ENCODE measurements at regions not wholly inside any gene's neighbourhood (a gene's known extent, or its start where the extent isn't known, plus 50 kb on each side); places are given as distances from the start of the nearest gene placed in this dataset.
A peak's percentile ranks its signal among the peaks of the same experiment; 100 is the strongest.
"Not testable (repeated sequence)": the region's sequence is repeated elsewhere in the genome, so short reads cannot be mapped to it uniquely, and the experiment has no call there.

GRCh38 chr12:9455516-9455915 lies 152.2 kb downstream of the KLRB1 start:
- 14 to 49% methylated on average over 4 of the region's 4 CpGs for WGBS, 2 donors
- H3K4me1 ChIP-seq; H3K9me3 ChIP-seq; H3K27me3 ChIP-seq; intact Hi-C loops (cut with DNase I); H3K36me3 ChIP-seq; H3K4me3 ChIP-seq: not testable (repeated sequence)
- DNase-seq = peak; percentile 66
- H3K27ac ChIP-seq = peak overlapping the region in 1 of 4 donors; percentile 50
- peak in 1 of 4 donors; percentile 16 for TF ChIP-seq POLR2AphosphoS5 (IDR thresholded peaks at IDR 0.05)

- DNase-seq; H3K4me1 ChIP-seq; intact Hi-C loops (cut with DNase I); H3K4me3 ChIP-seq; H3K9me3 ChIP-seq; H3K36me3 ChIP-seq; H3K27ac ChIP-seq; H3K27me3 ChIP-seq: not testable (repeated sequence)
- 95 to 99% methylated on average over 2 of the region's 2 CpGs for WGBS, 2 donors
Observed at GRCh38 chr12:9454021-9454420, 153.7 kb downstream of the KLRB1 start.

GRCh38 chr12:9450127-9450567 lies 157.6 kb downstream of the KLRB1 start:
- H3K9me3 ChIP-seq; DNase-seq; intact Hi-C loops (cut with DNase I); H3K36me3 ChIP-seq; H3K27me3 ChIP-seq; H3K4me1 ChIP-seq; H3K27ac ChIP-seq: not testable (repeated sequence)
- 76 to 92% methylated on average over 20 of the region's 20 CpGs for WGBS, 2 donors
- H3K4me3 ChIP-seq = peak overlapping the region in 1 of 4 donors; percentile 37

- intact Hi-C loops (cut with DNase I) = not testable (repeated sequence)
- 79 to 89% methylated on average over 9 of the region's 9 CpGs for WGBS, 2 donors
Observed at GRCh38 chr12:9449657-9450126, 158.0 kb downstream of the KLRB1 start.

GRCh38 chr12:9449181-9449580 lies 158.5 kb downstream of the KLRB1 start:
- peak overlapping the region in 3 of 4 donors; percentile 44 to 65 (median 64) for H3K27ac ChIP-seq
- no peak for DNase-seq
- no peaks in the 10 kb centered on the region for H3K36me3 ChIP-seq
- TF ChIP-seq EP300 (IDR thresholded peaks at IDR 0.05) (no peak), POLR2A (IDR thresholded peaks at IDR 0.05) (no peak), POLR2AphosphoS5 (IDR thresholded peaks at IDR 0.05) (no peak), CTCF (IDR thresholded peaks at IDR 0.05) (no peak)
- intact Hi-C loops (cut with DNase I) = no loop called here
- WGBS, 2 donors = 51 to 79% methylated on average over 6 of the region's 6 CpGs
- no peaks in the 10 kb centered on the region for H3K27me3 ChIP-seq
- peak overlapping the region; percentile 29 to 60 (median 50) for H3K4me3 ChIP-seq
- H3K4me1 ChIP-seq = peaks cover 0 to 9% (median 6%) of the 10 kb centered on the region in 4 donors
- no peaks in the 10 kb centered on the region for H3K9me3 ChIP-seq

More at GRCh38 chr12:9449657-9450126, 158.0 kb downstream of the KLRB1 start:
- Histone ChIP-seq H3K27ac (peak overlapping the region in 3 of 4 donors; percentile 44 to 65 (median 64)), H3K4me3 (peak overlapping the region in 3 of 4 donors; percentile 29 to 60 (median 55))
- H3K36me3 ChIP-seq, DNase-seq, H3K9me3 ChIP-seq, H3K27me3 ChIP-seq, H3K4me1 ChIP-seq: not testable (repeated sequence)

GRCh38 chr12:9448648-9449047 lies 159.1 kb downstream of the KLRB1 start:
- WGBS, 2 donors = 8 to 49% methylated on average over 7 to 8 of the region's 10 CpGs
- H3K4me1 ChIP-seq; intact Hi-C loops (cut with DNase I); H3K9me3 ChIP-seq; DNase-seq; H3K36me3 ChIP-seq; H3K27me3 ChIP-seq: not testable (repeated sequence)
- Histone ChIP-seq H3K4me3 (peak overlapping the region; percentile 45 to 60 (median 55)), H3K27ac (peak overlapping the region in 3 of 4 donors; percentile 44 to 65 (median 64))

- H3K27me3 ChIP-seq; H3K9me3 ChIP-seq; H3K4me1 ChIP-seq; H3K36me3 ChIP-seq; intact Hi-C loops (cut with DNase I): not testable (repeated sequence)
- peak in 2 of 4 donors; percentile 16 to 41 for TF ChIP-seq POLR2AphosphoS5 (IDR thresholded peaks at IDR 0.05)
- peak; percentile 95 for DNase-seq
- 0% methylated on average over 61 of the region's 61 CpGs for WGBS, 2 donors
- Histone ChIP-seq H3K27ac (peak overlapping the region in 3 of 4 donors; percentile 4 to 56 (median 52)), H3K4me3 (peak overlapping the region; percentile 45 to 60 (median 55))
Observed at GRCh38 chr12:9447791-9448614, 159.7 kb downstream of the KLRB1 start.

- DNase-seq; H3K27me3 ChIP-seq; H3K9me3 ChIP-seq; H3K36me3 ChIP-seq; H3K4me1 ChIP-seq; intact Hi-C loops (cut with DNase I); H3K27ac ChIP-seq: not testable (repeated sequence)
- WGBS, 2 donors = 10 to 23% methylated on average over 16 to 19 of the region's 20 CpGs
- H3K4me3 ChIP-seq = peak overlapping the region in 2 of 4 donors; percentile 55 to 60
Observed at GRCh38 chr12:9446883-9447761, 160.6 kb downstream of the KLRB1 start.

- H3K9me3 ChIP-seq; H3K36me3 ChIP-seq; H3K27ac ChIP-seq; H3K4me3 ChIP-seq; H3K4me1 ChIP-seq; DNase-seq; intact Hi-C loops (cut with DNase I); H3K27me3 ChIP-seq: not testable (repeated sequence)
- 75 to 94% methylated on average over 3 to 5 of the region's 5 CpGs for WGBS, 2 donors
Observed at GRCh38 chr12:9440428-9440827, 167.3 kb downstream of the KLRB1 start.

- H3K9me3 ChIP-seq; DNase-seq; H3K4me1 ChIP-seq; H3K36me3 ChIP-seq; H3K27ac ChIP-seq; H3K4me3 ChIP-seq; intact Hi-C loops (cut with DNase I); H3K27me3 ChIP-seq: not testable (repeated sequence)
- WGBS, 2 donors = 82 to 89% methylated on average over 8 of the region's 15 CpGs
Observed at GRCh38 chr12:9435682-9436081, 172.0 kb downstream of the KLRB1 start.

- intact Hi-C loops (cut with DNase I) = not testable (repeated sequence)
Observed at GRCh38 chr12:9430385-9430784, 177.3 kb downstream of the KLRB1 start.

More at GRCh38 chr12:9430385-9430784, 177.3 kb downstream of the KLRB1 start:
- not testable (repeated sequence) for H3K9me3 ChIP-seq, H3K27me3 ChIP-seq, H3K4me1 ChIP-seq, H3K27ac ChIP-seq, H3K4me3 ChIP-seq, DNase-seq, H3K36me3 ChIP-seq
- 88 to 95% methylated on average over 17 to 19 of the region's 19 CpGs for WGBS, 2 donors
